ENCODE measurements at regions not wholly inside any gene's neighbourhood (a gene's known extent, or its start where the extent isn't known, plus 50 kb on each side); places are given as distances from the start of the nearest gene placed in this dataset.

GRCh38 chr13:34765446-34766180, 176.5 kb upstream of the NBEA start:
- H3K36me3 ChIP-seq (ENCODE audit: control insufficient read depth, insufficient read depth, low read length), result no peaks in the 10 kb centered on the region
- no peaks in the 10 kb centered on the region for H3K27me3 ChIP-seq (ENCODE audit: control insufficient read depth, insufficient read depth, low read length)
- H3K9ac ChIP-seq (ENCODE audit: low read depth, low read length), result no peak overlapping the region
- H3K9me3 ChIP-seq (ENCODE audit: control insufficient read depth, insufficient read depth, low read length), result no peaks in the 10 kb centered on the region
- no peak overlapping the region for H3K4me3 ChIP-seq (ENCODE audit: low read depth, low read length)
- no peaks in the 10 kb centered on the region for H3K4me1 ChIP-seq (ENCODE audit: control insufficient read depth, insufficient read depth, low read length)

- H3K36me3 ChIP-seq (ENCODE audit: control insufficient read depth, insufficient read depth, low read length), result no peaks in the 10 kb centered on the region
- H3K4me3 ChIP-seq (ENCODE audit: low read depth, low read length), result no peak overlapping the region
- no peaks in the 10 kb centered on the region for H3K4me1 ChIP-seq (ENCODE audit: control insufficient read depth, insufficient read depth, low read length)
- H3K9me3 ChIP-seq (ENCODE audit: control insufficient read depth, insufficient read depth, low read length), result no peaks in the 10 kb centered on the region
- H3K27me3 ChIP-seq (ENCODE audit: control insufficient read depth, insufficient read depth, low read length), result no peaks in the 10 kb centered on the region
- no peak overlapping the region for H3K9ac ChIP-seq (ENCODE audit: low read depth, low read length)
These were observed 174.3 kb upstream of the NBEA start for GRCh38 chr13:34767778-34768177.

GRCh38 chr13:34772206-34772605, 169.9 kb upstream of the NBEA start:
- Histone ChIP-seq H3K27me3 (ENCODE audit: control insufficient read depth, insufficient read depth, low read length) (no peaks in the 10 kb centered on the region), H3K9ac (ENCODE audit: low read depth, low read length) (no peak overlapping the region), H3K36me3 (ENCODE audit: control insufficient read depth, insufficient read depth, low read length) (no peaks in the 10 kb centered on the region), H3K9me3 (ENCODE audit: control insufficient read depth, insufficient read depth, low read length) (no peaks in the 10 kb centered on the region), H3K4me3 (ENCODE audit: low read depth, low read length) (no peak overlapping the region), H3K4me1 (ENCODE audit: control insufficient read depth, insufficient read depth, low read length) (peaks cover 12% of the 10 kb centered on the region)

- Histone ChIP-seq H3K9ac (ENCODE audit: low read depth, low read length) (no peak overlapping the region), H3K27me3 (ENCODE audit: control insufficient read depth, insufficient read depth, low read length) (no peaks in the 10 kb centered on the region), H3K9me3 (ENCODE audit: control insufficient read depth, insufficient read depth, low read length) (no peaks in the 10 kb centered on the region), H3K4me3 (ENCODE audit: low read depth, low read length) (no peak overlapping the region), H3K36me3 (ENCODE audit: control insufficient read depth, insufficient read depth, low read length) (no peaks in the 10 kb centered on the region), H3K4me1 (ENCODE audit: control insufficient read depth, insufficient read depth, low read length) (peaks cover 12% of the 10 kb centered on the region)
These were observed 169.2 kb upstream of the NBEA start for GRCh38 chr13:34772881-34773280.

DNA sequence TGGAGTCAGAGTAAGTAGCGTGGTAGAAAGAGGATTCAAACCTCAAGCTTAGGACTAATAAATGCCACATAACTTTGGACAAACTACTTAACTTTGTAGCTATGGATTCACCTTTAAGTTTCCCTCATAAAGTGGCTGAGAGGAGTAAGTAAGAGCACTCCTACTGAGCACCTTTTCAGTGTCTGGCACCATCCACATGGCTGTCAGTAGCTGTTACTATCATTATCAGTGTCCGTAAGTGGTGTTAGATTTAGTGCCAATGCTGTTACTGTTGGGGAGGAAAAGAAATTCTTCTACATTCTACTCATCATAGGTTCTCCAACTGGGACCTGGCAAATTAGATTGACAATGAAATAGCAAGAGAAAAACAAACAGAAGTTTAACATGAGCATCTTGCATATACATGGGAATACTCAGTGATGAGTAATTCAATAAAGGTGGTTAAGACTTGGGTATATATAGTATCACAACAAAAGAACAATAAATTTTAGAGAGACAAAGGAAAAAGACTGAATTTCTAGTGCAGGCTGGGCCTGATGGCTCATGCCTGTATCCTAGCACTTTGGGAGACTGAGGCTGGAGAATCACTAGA, 165.6 kb upstream of the NBEA start:
- no peaks in the 10 kb centered on the region for H3K36me3 ChIP-seq (ENCODE audit: control insufficient read depth, insufficient read depth, low read length)
- no peaks in the 10 kb centered on the region for H3K27me3 ChIP-seq (ENCODE audit: control insufficient read depth, insufficient read depth, low read length)
- H3K9me3 ChIP-seq (ENCODE audit: control insufficient read depth, insufficient read depth, low read length), result no peaks in the 10 kb centered on the region
- no peak overlapping the region for H3K9ac ChIP-seq (ENCODE audit: low read depth, low read length)
- no peak overlapping the region for H3K4me3 ChIP-seq (ENCODE audit: low read depth, low read length)
- H3K4me1 ChIP-seq (ENCODE audit: control insufficient read depth, insufficient read depth, low read length), result peaks cover 12% of the 10 kb centered on the region

DNA sequence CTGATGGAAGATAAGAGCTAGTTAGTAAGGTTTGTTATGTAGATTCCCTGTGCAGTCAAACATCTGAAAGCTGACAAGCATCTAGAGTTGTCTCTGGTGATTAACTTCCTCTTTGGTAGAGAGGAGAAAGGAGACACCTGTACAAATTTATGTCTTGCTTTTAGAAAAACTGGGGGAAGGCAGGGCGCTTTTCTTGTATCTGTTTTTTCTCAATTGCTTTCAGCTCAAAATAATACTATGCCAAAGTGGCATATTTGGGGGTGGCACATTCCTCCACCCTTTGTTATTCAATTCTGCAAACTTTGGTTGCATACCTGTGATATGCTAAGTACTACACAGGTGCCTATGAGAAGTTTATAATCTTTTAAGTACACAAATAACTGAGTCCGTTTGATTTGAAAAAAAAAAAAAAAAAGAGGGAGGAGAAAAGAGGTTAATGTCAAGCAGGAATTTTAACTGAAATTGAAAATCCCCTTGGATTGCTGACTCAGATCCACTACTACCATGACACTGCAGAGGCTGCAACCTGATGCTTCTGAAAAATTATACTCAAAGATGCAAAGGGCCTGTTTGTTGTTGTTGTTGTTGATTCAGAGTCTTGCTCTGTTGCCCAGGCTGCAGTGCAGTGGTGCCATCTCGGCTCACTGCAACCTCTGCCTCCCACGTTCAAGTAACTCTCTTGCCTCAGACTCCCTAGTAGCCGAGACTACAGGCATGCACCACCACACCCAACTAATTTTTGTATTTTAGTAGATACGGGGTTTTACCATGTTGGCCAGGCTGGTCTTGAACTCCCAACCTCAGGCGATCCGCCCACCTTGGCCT, 164.8 kb upstream of the NBEA start:
- no peaks in the 10 kb centered on the region for H3K9me3 ChIP-seq (ENCODE audit: control insufficient read depth, insufficient read depth, low read length)
- no peaks in the 10 kb centered on the region for H3K27me3 ChIP-seq (ENCODE audit: control insufficient read depth, insufficient read depth, low read length)
- no peak overlapping the region for H3K9ac ChIP-seq (ENCODE audit: low read depth, low read length)
- no peaks in the 10 kb centered on the region for H3K36me3 ChIP-seq (ENCODE audit: control insufficient read depth, insufficient read depth, low read length)
- H3K4me3 ChIP-seq (ENCODE audit: low read depth, low read length), result no peak overlapping the region
- H3K4me1 ChIP-seq (ENCODE audit: control insufficient read depth, insufficient read depth, low read length), result peaks cover 12% of the 10 kb centered on the region

- no peak overlapping the region for H3K9ac ChIP-seq (ENCODE audit: low read depth, low read length)
- H3K4me1 ChIP-seq (ENCODE audit: control insufficient read depth, insufficient read depth, low read length), result peaks cover 12% of the 10 kb centered on the region
- H3K4me3 ChIP-seq (ENCODE audit: low read depth, low read length), result no peak overlapping the region
- H3K9me3 ChIP-seq (ENCODE audit: control insufficient read depth, insufficient read depth, low read length), result no peaks in the 10 kb centered on the region
- H3K27me3 ChIP-seq (ENCODE audit: control insufficient read depth, insufficient read depth, low read length), result no peaks in the 10 kb centered on the region
- H3K36me3 ChIP-seq (ENCODE audit: control insufficient read depth, insufficient read depth, low read length), result no peaks in the 10 kb centered on the region
These were observed 164.2 kb upstream of the NBEA start for GRCh38 chr13:34777914-34778303.

DNA sequence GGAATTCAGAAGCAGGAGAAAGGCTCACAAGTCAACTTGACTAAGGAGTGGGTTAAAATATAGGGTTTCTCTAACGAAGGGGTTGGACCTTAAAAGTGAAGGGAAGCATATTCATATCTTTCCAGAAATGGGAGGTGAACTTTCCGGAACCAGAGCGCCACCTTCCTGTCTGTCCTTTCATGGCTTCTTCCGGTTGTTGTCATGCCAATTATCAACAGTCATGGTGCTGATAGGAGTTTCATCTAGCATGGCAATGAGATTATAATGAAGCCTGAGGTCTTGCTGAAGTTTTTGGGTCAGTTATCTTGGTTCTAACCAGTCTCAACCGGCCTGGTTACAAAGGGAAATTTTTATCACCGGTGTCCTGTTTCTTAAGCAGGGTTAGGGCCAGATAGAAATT, 162.9 kb upstream of the NBEA start:
- Histone ChIP-seq H3K9ac (ENCODE audit: low read depth, low read length) (no peak overlapping the region), H3K4me3 (ENCODE audit: low read depth, low read length) (no peak overlapping the region), H3K27me3 (ENCODE audit: control insufficient read depth, insufficient read depth, low read length) (no peaks in the 10 kb centered on the region)

GRCh38 chr13:34793301-34793700, 148.8 kb upstream of the NBEA start:
- H3K4me3 ChIP-seq (ENCODE audit: low read depth, low read length), result no peak overlapping the region
- H3K9ac ChIP-seq (ENCODE audit: low read depth, low read length), result no peak overlapping the region
- H3K27me3 ChIP-seq (ENCODE audit: control insufficient read depth, insufficient read depth, low read length), result no peaks in the 10 kb centered on the region
- no peaks in the 10 kb centered on the region for H3K36me3 ChIP-seq (ENCODE audit: control insufficient read depth, insufficient read depth, low read length)
- no peaks in the 10 kb centered on the region for H3K4me1 ChIP-seq (ENCODE audit: control insufficient read depth, insufficient read depth, low read length)
- H3K9me3 ChIP-seq (ENCODE audit: control insufficient read depth, insufficient read depth, low read length), result no peaks in the 10 kb centered on the region

More for the DNA sequence above, 162.9 kb upstream of the NBEA start:
- H3K36me3 ChIP-seq (ENCODE audit: control insufficient read depth, insufficient read depth, low read length), result no peaks in the 10 kb centered on the region
- H3K9me3 ChIP-seq (ENCODE audit: control insufficient read depth, insufficient read depth, low read length), result no peaks in the 10 kb centered on the region
- peaks cover 12% of the 10 kb centered on the region for H3K4me1 ChIP-seq (ENCODE audit: control insufficient read depth, insufficient read depth, low read length)

GRCh38 chr13:34803756-34804155, 138.3 kb upstream of the NBEA start:
- Histone ChIP-seq H3K4me1 (ENCODE audit: control insufficient read depth, insufficient read depth, low read length) (no peaks in the 10 kb centered on the region), H3K36me3 (ENCODE audit: control insufficient read depth, insufficient read depth, low read length) (no peaks in the 10 kb centered on the region), H3K27me3 (ENCODE audit: control insufficient read depth, insufficient read depth, low read length) (no peaks in the 10 kb centered on the region), H3K9me3 (ENCODE audit: control insufficient read depth, insufficient read depth, low read length) (no peaks in the 10 kb centered on the region), H3K9ac (ENCODE audit: low read depth, low read length) (no peak overlapping the region), H3K4me3 (ENCODE audit: low read depth, low read length) (no peak overlapping the region)

DNA sequence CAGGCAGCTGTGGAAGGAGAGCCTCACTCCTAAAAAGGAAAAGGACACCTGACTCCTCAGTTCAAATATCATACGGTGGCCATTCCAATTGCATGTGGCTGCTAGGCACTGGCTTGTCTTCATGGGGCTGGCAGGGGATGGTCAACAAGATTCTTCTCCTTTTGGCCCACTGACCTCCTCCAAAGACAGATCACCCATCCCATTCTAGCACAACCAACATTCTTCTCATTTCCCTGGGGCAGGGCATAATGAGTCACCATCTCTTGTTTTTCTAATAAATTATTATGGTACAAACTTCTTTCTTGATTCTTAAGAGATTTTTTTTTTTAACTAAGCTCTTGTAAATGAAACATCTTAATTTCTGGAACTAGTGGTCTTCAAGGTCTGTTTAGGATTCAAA, 136.7 kb upstream of the NBEA start:
- H3K27me3 ChIP-seq (ENCODE audit: control insufficient read depth, insufficient read depth, low read length), result no peaks in the 10 kb centered on the region
- H3K4me3 ChIP-seq (ENCODE audit: low read depth, low read length), result no peak overlapping the region
- H3K36me3 ChIP-seq (ENCODE audit: control insufficient read depth, insufficient read depth, low read length), result no peaks in the 10 kb centered on the region
- no peaks in the 10 kb centered on the region for H3K9me3 ChIP-seq (ENCODE audit: control insufficient read depth, insufficient read depth, low read length)
- no peaks in the 10 kb centered on the region for H3K4me1 ChIP-seq (ENCODE audit: control insufficient read depth, insufficient read depth, low read length)
- no peak overlapping the region for H3K9ac ChIP-seq (ENCODE audit: low read depth, low read length)

- H3K27me3 ChIP-seq (ENCODE audit: control insufficient read depth, insufficient read depth, low read length), result no peaks in the 10 kb centered on the region
- H3K4me3 ChIP-seq (ENCODE audit: low read depth, low read length), result no peak overlapping the region
- H3K36me3 ChIP-seq (ENCODE audit: control insufficient read depth, insufficient read depth, low read length), result no peaks in the 10 kb centered on the region
- H3K9ac ChIP-seq (ENCODE audit: low read depth, low read length), result no peak overlapping the region
- H3K4me1 ChIP-seq (ENCODE audit: control insufficient read depth, insufficient read depth, low read length), result no peaks in the 10 kb centered on the region
- H3K9me3 ChIP-seq (ENCODE audit: control insufficient read depth, insufficient read depth, low read length), result no peaks in the 10 kb centered on the region
These were observed 133.4 kb upstream of the NBEA start for GRCh38 chr13:34808649-34809048.
